Transverse colon (tissue), 4 donors: ENCODE measurements at regions not wholly inside any gene's neighbourhood (a gene's known extent, or its start where the extent isn't known, plus 50 kb on each side); places are given as distances from the start of the nearest gene placed in this dataset.
"Not testable (repeated sequence)": the region's sequence is repeated elsewhere in the genome, so short reads cannot be mapped to it uniquely, and the experiment has no call there.

Experiments
- DNase-seq: peaks from one replicate; pipeline ENCODE4 v3.0.0-alpha.2; 2019
- H3K27ac ChIP-seq, 4 donors: fragments of 200-600 bp; sonication (generic); 2 replicates each; pipeline ENCODE4 v1.5.1; 2016 to 2018; ENCODE audit warnings: inconsistent platforms in 4 of 4
- H3K27me3 ChIP-seq: fragments of 200-600 bp; sonication (generic); 2 replicates; pipeline ENCODE4 v1.5.1; 2017; ENCODE audit warnings: inconsistent platforms
- H3K36me3 ChIP-seq, 4 donors: fragments of 200-600 bp; sonication (generic); 2 replicates each; pipeline ENCODE4 v1.5.1; 2017 to 2019; ENCODE audit warnings: inconsistent platforms in 4 of 4
- H3K4me1 ChIP-seq, 4 donors: fragments of 200-600 bp; sonication (generic); 2 replicates each; pipeline ENCODE4 v1.5.1; 2017 to 2020; ENCODE audit warnings: inconsistent platforms in 4 of 4
- H3K4me3 ChIP-seq, 4 donors: fragments of 200-600 bp; sonication (generic); 1 replicate in 1 of 4; 2 replicates in 3 of 4; pipeline versions ENCODE4 v1.5.1 to v1.6.1; 2017 to 2019; ENCODE audit warnings: inconsistent platforms in 4 of 4
- H3K9me3 ChIP-seq, 2 donors: fragments of 200-600 bp; sonication (generic); 2 replicates each; pipeline ENCODE4 v1.5.1; 2017 to 2019; ENCODE audit warnings: inconsistent platforms in 2 of 2
- CTCF ChIP-seq, 5 experiments: fragments of 200-600 bp in 3 of 5; fragments of 450-650 bp in 2 of 5; sonication (generic) in 3 of 5; IDR thresholded peaks; 1 replicate in 2 of 5; 2 replicates in 3 of 5; pipeline ENCODE4 v1.5.1; 2016 to 2017; ENCODE audit warnings: antibody characterized with exemption in 5 of 5, inconsistent platforms in 3 of 5, mild to moderate bottlenecking in 2 of 5, moderate library complexity in 1 of 5
- EP300 ChIP-seq: sonication (generic); formaldehyde crosslinking; IDR thresholded peaks from one replicate; pipeline ENCODE4 v1.6.1; 2017; ENCODE audit warnings: antibody characterized with exemption, low read depth
- POLR2A ChIP-seq: fragments of 450-650 bp; IDR thresholded peaks from one replicate; pipeline ENCODE4 v1.6.1; 2016; ENCODE audit warnings: antibody characterized with exemption, mild to moderate bottlenecking, moderate library complexity
- POLR2AphosphoS5 ChIP-seq, 3 donors: sonication (generic); formaldehyde crosslinking; IDR thresholded peaks; one replicate each; pipeline ENCODE4 v1.6.1; 2016; ENCODE audit warnings: antibody characterized with exemption in 3 of 3
- WGBS, 2 donors: methylation state at CpG; one replicate each; pipeline ENCODE4 v1.1.5; 2018; ENCODE audit warnings: low coverage in 1 of 2; 5-methylcytosine and 5-hydroxymethylcytosine counted together
- in situ Hi-C, 4 donors: fragments of 200-750 bp; cut with MboI; loops; one replicate each; pipeline versions ENCODE4 v1.15.0 to v1.15.1; 2017; ENCODE audit warnings: low sequenced_read_pairs in 3 of 4, low pct_ligation_motif_present in 1 of 4, low pct_unique_long_range_greater_than_20kb in 1 of 4
- intact Hi-C: fragments of 100-400 bp; cut with DNase I; formaldehyde crosslinking; loops from one replicate; pipeline ENCODE4 v1.15.1; 2023; ENCODE audit warnings: low total_unique reads

- no peak for DNase-seq
- intact Hi-C loops (no loop called here), in situ Hi-C loops (no loop called here)
- 60 to 80% methylated on average over 1 of the region's 1 CpG for WGBS, 2 donors
- no peak overlapping the region for H3K4me3 ChIP-seq
- TF ChIP-seq POLR2A: no peak
- no peak for TF ChIP-seq EP300
- no peak for TF ChIP-seq POLR2AphosphoS5 (IDR thresholded peaks at IDR 0.05)
- no peaks in the 10 kb centered on the region for H3K36me3 ChIP-seq
- H3K9me3 ChIP-seq: no peaks in the 10 kb centered on the region
- H3K27ac ChIP-seq: no peak overlapping the region
- no peaks in the 10 kb centered on the region for H3K27me3 ChIP-seq
- peaks cover 0 to 6% (median 0%) of the 10 kb centered on the region in 4 donors for H3K4me1 ChIP-seq
Observed at GRCh38 chr3:124064050-124064449, 72.1 kb upstream of the ROPN1 start.

DNA sequence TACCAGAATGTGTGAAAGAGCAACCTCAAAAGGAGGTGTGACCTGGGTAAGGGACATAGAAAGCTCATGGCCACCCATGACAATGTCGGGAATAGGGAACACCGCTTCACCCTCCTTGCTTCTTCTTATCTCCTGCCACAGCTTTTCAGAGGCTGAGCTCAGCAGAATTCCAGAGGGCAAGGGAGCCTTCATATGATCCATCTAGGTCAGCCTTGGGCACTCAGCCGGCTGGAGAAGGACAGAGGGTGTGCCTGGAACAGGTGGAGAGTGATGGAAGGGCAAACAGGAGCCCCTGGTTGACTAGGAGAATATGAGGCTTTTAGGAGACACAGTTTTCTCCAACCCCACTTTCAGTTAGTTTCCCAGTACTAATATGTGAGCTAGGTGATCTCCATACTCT lies 74.6 kb upstream of the ROPN1 start:
- H3K36me3 ChIP-seq, H3K4me1 ChIP-seq, in situ Hi-C loops, H3K27me3 ChIP-seq, intact Hi-C loops, H3K27ac ChIP-seq, DNase-seq, H3K4me3 ChIP-seq, H3K9me3 ChIP-seq: not testable (repeated sequence)
- 99% methylated on average over 3 of the region's 3 CpGs; no CpG with 5 or more reads in 1 of the 2 donors for WGBS, 2 donors

DNA sequence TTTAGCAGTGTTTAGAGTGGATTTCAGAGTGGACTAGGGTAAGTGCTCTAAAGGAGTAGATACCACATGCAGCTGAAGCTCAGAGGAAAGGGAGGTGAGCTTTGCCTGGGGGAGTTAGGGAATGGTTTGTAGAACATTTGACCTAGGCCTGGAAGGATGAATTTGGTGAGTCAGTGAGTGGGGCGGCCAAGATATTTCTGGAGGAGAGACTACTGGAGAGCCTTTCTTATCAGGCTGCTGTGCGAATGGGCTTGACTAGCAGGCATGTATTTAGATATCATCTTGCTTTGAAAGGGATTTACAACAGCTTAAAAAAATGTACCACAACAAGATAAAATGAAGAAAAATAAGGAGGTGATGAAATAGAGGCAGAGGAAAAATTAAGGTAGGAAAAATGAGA lies 77.8 kb upstream of the ROPN1 start:
- intact Hi-C loops, H3K4me1 ChIP-seq, H3K9me3 ChIP-seq, in situ Hi-C loops, H3K27me3 ChIP-seq, H3K36me3 ChIP-seq, H3K27ac ChIP-seq, H3K4me3 ChIP-seq, DNase-seq: not testable (repeated sequence)
- 89% methylated on average over 2 of the region's 2 CpGs for WGBS, 2 donors

GRCh38 chr3:124075090-124075489 lies 83.2 kb upstream of the ROPN1 start:
- H3K4me1 ChIP-seq, in situ Hi-C loops, H3K36me3 ChIP-seq, DNase-seq, H3K27ac ChIP-seq, H3K9me3 ChIP-seq, H3K27me3 ChIP-seq, H3K4me3 ChIP-seq: not testable (repeated sequence)
- intact Hi-C loops: loop anchor here (5.0 kb wide), 1 partner anchor 58 kb away; no protein-coding TSS in a partner anchor
- WGBS, 2 donors: 76% methylated on average over 3 of the region's 3 CpGs; no CpG with 5 or more reads in 1 of the 2 donors

DNA sequence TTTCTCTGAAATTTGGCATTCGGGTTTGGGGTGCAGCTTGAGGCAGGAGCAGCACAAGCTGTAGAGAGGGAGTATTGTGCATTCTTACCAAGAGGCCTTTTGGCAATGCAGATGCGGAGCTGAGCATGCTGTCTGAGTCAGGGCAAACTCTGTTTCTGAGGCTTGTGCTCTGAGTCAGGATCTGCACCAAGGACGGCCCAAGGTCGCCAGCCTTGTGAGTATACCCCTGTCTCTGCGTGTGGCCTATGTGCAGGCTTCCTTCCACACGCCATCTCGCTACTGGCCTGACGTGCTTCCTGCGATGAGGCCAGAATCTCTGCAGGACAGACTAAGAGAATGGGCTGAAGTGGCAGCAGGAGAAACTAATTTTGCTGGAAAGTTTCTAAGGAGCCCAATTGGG lies 83.8 kb upstream of the ROPN1 start:
- Histone ChIP-seq H3K4me3 (no peak overlapping the region), H3K9me3 (no peaks in the 10 kb centered on the region), H3K4me1 (no peaks in the 10 kb centered on the region), H3K27ac (no peak overlapping the region), H3K27me3 (no peaks in the 10 kb centered on the region), H3K36me3 (no peaks in the 10 kb centered on the region)
- TF ChIP-seq POLR2AphosphoS5 (IDR thresholded peaks at IDR 0.05) (no peak), EP300 (no peak), POLR2A (no peak), CTCF (IDR thresholded peaks at IDR 0.05) (no peak)
- no peak for DNase-seq
- in situ Hi-C loops: no loop called here
- intact Hi-C loops: loop anchor here (5.0 kb wide), 1 partner anchor 58 kb away; no protein-coding TSS in a partner anchor
- 78 to 90% methylated on average over 4 to 9 of the region's 9 CpGs for WGBS, 2 donors

- WGBS, 2 donors: 80% methylated on average over 5 of the region's 5 CpGs; no CpG with 5 or more reads in 1 of the 2 donors
- TF ChIP-seq EP300: no peak
- no peak for TF ChIP-seq POLR2AphosphoS5 (IDR thresholded peaks at IDR 0.05)
- TF ChIP-seq POLR2A: no peak
- TF ChIP-seq CTCF (IDR thresholded peaks at IDR 0.05): no peak
- intact Hi-C loops: loop anchor here (5.0 kb wide), 1 partner anchor 59 kb away; no protein-coding TSS in a partner anchor
- Histone ChIP-seq H3K9me3 (no peaks in the 10 kb centered on the region), H3K27ac (no peak overlapping the region), H3K4me3 (no peak overlapping the region), H3K27me3 (no peaks in the 10 kb centered on the region), H3K4me1 (no peaks in the 10 kb centered on the region), H3K36me3 (no peaks in the 10 kb centered on the region)
- in situ Hi-C loops: no loop called here
- no peak for DNase-seq
Observed at GRCh38 chr3:124076235-124076634, 84.3 kb upstream of the ROPN1 start.
